Parathyroid adenoma (tissue), 2 donors: ENCODE measurements at regions not wholly inside any gene's neighbourhood (a gene's known extent, or its start where the extent isn't known, plus 50 kb on each side); places are given as distances from the start of the nearest gene placed in this dataset.

Experiments
- H2AFZ ChIP-seq: fragments of 300-600 bp; sonication (generic); one replicate; pipeline ENCODE4 v1.7.0; 2017; ENCODE audit warnings: antibody characterized with exemption, mild to moderate bottlenecking
- H3K27ac ChIP-seq: fragments of 300-600 bp; sonication (generic); one replicate; pipeline ENCODE4 v1.7.0; 2017
- H3K27me3 ChIP-seq: fragments of 300-600 bp; sonication (generic); one replicate; pipeline ENCODE4 v1.7.0; 2017; ENCODE audit warnings: low read length; ENCODE audit not compliant: control insufficient read depth, insufficient read depth
- H3K36me3 ChIP-seq: fragments of 300-600 bp; sonication (generic); one replicate; pipeline ENCODE4 v1.7.0; 2017; ENCODE audit warnings: low read length; ENCODE audit not compliant: control insufficient read depth, insufficient read depth
- H3K4me1 ChIP-seq: fragments of 300-600 bp; sonication (generic); one replicate; pipeline ENCODE4 v1.7.0; 2017; ENCODE audit warnings: control low read depth
- H3K4me2 ChIP-seq: fragments of 300-600 bp; sonication (generic); one replicate; pipeline ENCODE4 v1.7.0; 2017; ENCODE audit warnings: low read length
- H3K4me3 ChIP-seq: fragments of 300-600 bp; sonication (generic); one replicate; pipeline ENCODE4 v1.7.0; 2017; ENCODE audit warnings: low read depth, low read length
- H3K79me2 ChIP-seq: fragments of 300-600 bp; sonication (generic); one replicate; pipeline ENCODE4 v1.7.0; 2017; ENCODE audit warnings: control low read depth
- H3K9ac ChIP-seq: fragments of 300-600 bp; sonication (generic); one replicate; pipeline ENCODE4 v1.7.0; 2017; ENCODE audit warnings: mild to moderate bottlenecking
- H3K9me3 ChIP-seq: fragments of 300-600 bp; sonication (generic); one replicate; pipeline ENCODE4 v1.7.0; 2017; ENCODE audit warnings: low read length; ENCODE audit not compliant: control insufficient read depth
- TF ChIP-seq, protein P1 (sequence below): fragments of 300-600 bp; sonication (generic); IDR thresholded peaks from one replicate; pipeline ENCODE4 v1.7.0; 2017; ENCODE audit warnings: antibody characterized with exemption, mild to moderate bottlenecking
- donor health status: primary hyperparathyroidism.

GRCh38 chr12:91370086-91370868 lies 187.7 kb upstream of the DCN start:
- Histone ChIP-seq H3K4me3 (no peak overlapping the region), H3K9ac (no peak overlapping the region), H3K27ac (no peak overlapping the region), H2AFZ (no peak overlapping the region), H3K36me3 (no peaks in the 10 kb centered on the region), H3K27me3 (no peaks in the 10 kb centered on the region), H3K4me2 (no peak overlapping the region), H3K4me1 (no peaks in the 10 kb centered on the region), H3K9me3 (no peaks in the 10 kb centered on the region), H3K79me2 (no peaks in the 10 kb centered on the region)
- TF ChIP-seq, protein P1, sequence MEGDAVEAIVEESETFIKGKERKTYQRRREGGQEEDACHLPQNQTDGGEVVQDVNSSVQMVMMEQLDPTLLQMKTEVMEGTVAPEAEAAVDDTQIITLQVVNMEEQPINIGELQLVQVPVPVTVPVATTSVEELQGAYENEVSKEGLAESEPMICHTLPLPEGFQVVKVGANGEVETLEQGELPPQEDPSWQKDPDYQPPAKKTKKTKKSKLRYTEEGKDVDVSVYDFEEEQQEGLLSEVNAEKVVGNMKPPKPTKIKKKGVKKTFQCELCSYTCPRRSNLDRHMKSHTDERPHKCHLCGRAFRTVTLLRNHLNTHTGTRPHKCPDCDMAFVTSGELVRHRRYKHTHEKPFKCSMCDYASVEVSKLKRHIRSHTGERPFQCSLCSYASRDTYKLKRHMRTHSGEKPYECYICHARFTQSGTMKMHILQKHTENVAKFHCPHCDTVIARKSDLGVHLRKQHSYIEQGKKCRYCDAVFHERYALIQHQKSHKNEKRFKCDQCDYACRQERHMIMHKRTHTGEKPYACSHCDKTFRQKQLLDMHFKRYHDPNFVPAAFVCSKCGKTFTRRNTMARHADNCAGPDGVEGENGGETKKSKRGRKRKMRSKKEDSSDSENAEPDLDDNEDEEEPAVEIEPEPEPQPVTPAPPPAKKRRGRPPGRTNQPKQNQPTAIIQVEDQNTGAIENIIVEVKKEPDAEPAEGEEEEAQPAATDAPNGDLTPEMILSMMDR: no peak

DNA sequence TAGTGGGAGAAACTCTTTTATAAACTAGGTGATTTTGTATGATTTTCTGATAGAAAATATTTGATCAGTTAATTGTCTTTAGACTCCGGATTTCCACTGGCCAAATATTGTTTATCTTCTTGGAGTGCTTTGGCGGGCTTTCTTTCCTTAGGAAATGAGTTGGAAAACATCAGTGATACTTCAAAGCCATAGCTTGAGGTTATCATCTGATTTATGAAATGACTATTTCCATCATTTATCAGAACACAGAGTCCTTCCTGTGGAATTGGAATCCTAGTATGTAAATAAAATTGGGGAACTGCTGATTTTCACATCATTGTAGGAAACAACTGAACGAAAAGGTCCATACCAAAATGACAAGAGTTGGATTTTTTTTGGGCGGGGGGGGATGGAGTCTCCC lies 186.0 kb upstream of the DCN start:
- TF ChIP-seq, protein P1: no peak
- Histone ChIP-seq H2AFZ (no peak overlapping the region), H3K27ac (no peak overlapping the region), H3K9me3 (no peaks in the 10 kb centered on the region), H3K27me3 (no peaks in the 10 kb centered on the region), H3K9ac (no peak overlapping the region), H3K4me2 (no peak overlapping the region), H3K4me3 (no peak overlapping the region), H3K79me2 (no peaks in the 10 kb centered on the region), H3K4me1 (no peaks in the 10 kb centered on the region), H3K36me3 (no peaks in the 10 kb centered on the region)

- TF ChIP-seq, protein P1: peak; percentile 28
- Histone ChIP-seq H3K36me3 (no peaks in the 10 kb centered on the region), H3K9ac (no peak overlapping the region), H3K27me3 (no peaks in the 10 kb centered on the region), H3K4me2 (no peak overlapping the region), H3K9me3 (no peaks in the 10 kb centered on the region), H2AFZ (no peak overlapping the region), H3K4me3 (no peak overlapping the region), H3K79me2 (no peaks in the 10 kb centered on the region), H3K4me1 (no peaks in the 10 kb centered on the region), H3K27ac (no peak overlapping the region)
Measured at GRCh38 chr12:91367234-91367849, 184.7 kb upstream of the DCN start.

GRCh38 chr12:91364471-91365184 lies 182.0 kb upstream of the DCN start:
- Histone ChIP-seq H2AFZ (no peak overlapping the region), H3K27ac (no peak overlapping the region), H3K9ac (no peak overlapping the region), H3K9me3 (no peaks in the 10 kb centered on the region), H3K4me1 (no peaks in the 10 kb centered on the region), H3K4me2 (no peak overlapping the region), H3K36me3 (no peaks in the 10 kb centered on the region), H3K4me3 (no peak overlapping the region), H3K27me3 (no peaks in the 10 kb centered on the region), H3K79me2 (no peaks in the 10 kb centered on the region)
- TF ChIP-seq, protein P1: no peak
